ENCODE measurements at regions not wholly inside any gene's neighbourhood (a gene's known extent, or its start where the extent isn't known, plus 50 kb on each side); places are given as distances from the start of the nearest gene placed in this dataset.

DNA sequence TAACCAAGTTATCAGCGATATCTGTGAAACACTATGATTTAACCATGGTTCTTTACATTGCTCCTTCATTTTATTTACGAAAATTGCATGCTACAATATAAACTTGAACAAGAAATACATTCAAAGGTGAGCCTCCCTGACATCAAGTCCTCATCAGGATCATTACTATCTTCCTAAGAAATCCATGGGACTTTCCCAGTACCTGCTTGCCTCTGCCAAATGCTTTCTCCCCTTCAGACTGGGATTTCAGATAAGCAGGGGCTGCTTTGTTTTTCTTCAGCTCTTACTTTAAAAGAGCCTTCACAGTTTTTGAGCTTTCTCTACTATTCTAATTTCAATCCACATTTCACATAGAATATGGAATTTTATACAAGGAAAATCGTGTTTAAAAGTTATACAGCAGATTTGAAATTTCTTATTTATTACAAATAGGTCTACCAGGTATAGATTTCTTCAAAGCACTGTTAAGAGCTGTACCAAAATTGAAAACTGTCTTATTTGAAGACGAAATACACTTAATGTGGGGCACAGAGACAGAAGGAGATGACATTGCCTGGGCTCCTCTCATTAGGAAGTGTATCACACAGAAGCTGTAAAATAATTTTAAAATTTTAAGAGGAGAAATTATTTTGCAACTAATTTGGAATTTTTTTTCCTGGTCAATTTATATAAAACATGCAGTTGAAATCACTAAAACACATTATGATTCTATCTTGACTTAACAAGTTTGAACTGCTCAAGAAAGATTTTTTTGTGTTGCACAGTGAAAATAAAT is 615.0 kb upstream of the AGTR1 start:
- TF ChIP-seq CREB1 (CRISPR knock-in tag; IDR thresholded peaks at IDR 0.05; ENCODE audit: low read depth): no peak
- TF ChIP-seq, protein P1, sequence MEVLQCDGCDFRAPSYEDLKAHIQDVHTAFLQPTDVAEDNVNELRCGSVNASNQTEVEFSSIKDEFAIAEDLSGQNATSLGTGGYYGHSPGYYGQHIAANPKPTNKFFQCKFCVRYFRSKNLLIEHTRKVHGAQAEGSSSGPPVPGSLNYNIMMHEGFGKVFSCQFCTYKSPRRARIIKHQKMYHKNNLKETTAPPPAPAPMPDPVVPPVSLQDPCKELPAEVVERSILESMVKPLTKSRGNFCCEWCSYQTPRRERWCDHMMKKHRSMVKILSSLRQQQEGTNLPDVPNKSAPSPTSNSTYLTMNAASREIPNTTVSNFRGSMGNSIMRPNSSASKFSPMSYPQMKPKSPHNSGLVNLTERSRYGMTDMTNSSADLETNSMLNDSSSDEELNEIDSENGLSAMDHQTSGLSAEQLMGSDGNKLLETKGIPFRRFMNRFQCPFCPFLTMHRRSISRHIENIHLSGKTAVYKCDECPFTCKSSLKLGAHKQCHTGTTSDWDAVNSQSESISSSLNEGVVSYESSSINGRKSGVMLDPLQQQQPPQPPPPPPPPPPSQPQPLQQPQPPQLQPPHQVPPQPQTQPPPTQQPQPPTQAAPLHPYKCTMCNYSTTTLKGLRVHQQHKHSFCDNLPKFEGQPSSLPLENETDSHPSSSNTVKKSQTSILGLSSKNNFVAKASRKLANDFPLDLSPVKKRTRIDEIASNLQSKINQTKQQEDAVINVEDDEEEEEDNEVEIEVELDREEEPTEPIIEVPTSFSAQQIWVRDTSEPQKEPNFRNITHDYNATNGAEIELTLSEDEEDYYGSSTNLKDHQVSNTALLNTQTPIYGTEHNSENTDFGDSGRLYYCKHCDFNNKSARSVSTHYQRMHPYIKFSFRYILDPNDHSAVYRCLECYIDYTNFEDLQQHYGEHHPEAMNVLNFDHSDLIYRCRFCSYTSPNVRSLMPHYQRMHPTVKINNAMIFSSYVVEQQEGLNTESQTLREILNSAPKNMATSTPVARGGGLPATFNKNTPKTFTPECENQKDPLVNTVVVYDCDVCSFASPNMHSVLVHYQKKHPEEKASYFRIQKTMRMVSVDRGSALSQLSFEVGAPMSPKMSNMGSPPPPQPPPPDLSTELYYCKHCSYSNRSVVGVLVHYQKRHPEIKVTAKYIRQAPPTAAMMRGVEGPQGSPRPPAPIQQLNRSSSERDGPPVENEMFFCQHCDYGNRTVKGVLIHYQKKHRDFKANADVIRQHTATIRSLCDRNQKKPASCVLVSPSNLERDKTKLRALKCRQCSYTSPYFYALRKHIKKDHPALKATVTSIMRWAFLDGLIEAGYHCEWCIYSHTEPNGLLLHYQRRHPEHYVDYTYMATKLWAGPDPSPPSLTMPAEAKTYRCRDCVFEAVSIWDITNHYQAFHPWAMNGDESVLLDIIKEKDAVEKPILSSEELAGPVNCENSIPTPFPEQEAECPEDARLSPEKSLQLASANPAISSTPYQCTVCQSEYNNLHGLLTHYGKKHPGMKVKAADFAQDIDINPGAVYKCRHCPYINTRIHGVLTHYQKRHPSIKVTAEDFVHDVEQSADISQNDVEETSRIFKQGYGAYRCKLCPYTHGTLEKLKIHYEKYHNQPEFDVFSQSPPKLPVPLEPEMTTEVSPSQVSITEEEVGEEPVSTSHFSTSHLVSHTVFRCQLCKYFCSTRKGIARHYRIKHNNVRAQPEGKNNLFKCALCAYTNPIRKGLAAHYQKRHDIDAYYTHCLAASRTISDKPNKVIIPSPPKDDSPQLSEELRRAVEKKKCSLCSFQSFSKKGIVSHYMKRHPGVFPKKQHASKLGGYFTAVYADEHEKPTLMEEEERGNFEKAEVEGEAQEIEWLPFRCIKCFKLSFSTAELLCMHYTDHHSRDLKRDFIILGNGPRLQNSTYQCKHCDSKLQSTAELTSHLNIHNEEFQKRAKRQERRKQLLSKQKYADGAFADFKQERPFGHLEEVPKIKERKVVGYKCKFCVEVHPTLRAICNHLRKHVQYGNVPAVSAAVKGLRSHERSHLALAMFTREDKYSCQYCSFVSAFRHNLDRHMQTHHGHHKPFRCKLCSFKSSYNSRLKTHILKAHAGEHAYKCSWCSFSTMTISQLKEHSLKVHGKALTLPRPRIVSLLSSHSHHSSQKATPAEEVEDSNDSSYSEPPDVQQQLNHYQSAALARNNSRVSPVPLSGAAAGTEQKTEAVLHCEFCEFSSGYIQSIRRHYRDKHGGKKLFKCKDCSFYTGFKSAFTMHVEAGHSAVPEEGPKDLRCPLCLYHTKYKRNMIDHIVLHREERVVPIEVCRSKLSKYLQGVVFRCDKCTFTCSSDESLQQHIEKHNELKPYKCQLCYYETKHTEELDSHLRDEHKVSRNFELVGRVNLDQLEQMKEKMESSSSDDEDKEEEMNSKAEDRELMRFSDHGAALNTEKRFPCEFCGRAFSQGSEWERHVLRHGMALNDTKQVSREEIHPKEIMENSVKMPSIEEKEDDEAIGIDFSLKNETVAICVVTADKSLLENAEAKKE (CRISPR knock-in tag; IDR thresholded peaks at IDR 0.05): no peak
- TF ChIP-seq, protein P2, sequence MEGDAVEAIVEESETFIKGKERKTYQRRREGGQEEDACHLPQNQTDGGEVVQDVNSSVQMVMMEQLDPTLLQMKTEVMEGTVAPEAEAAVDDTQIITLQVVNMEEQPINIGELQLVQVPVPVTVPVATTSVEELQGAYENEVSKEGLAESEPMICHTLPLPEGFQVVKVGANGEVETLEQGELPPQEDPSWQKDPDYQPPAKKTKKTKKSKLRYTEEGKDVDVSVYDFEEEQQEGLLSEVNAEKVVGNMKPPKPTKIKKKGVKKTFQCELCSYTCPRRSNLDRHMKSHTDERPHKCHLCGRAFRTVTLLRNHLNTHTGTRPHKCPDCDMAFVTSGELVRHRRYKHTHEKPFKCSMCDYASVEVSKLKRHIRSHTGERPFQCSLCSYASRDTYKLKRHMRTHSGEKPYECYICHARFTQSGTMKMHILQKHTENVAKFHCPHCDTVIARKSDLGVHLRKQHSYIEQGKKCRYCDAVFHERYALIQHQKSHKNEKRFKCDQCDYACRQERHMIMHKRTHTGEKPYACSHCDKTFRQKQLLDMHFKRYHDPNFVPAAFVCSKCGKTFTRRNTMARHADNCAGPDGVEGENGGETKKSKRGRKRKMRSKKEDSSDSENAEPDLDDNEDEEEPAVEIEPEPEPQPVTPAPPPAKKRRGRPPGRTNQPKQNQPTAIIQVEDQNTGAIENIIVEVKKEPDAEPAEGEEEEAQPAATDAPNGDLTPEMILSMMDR (conservative IDR thresholded peaks at IDR 0.05; ENCODE audit: low read depth in 2 of 2): no peak
- TF ChIP-seq EZH2phosphoT487 (IDR thresholded peaks at IDR 0.05; ENCODE audit: unreplicated experiment): no peak
- TF ChIP-seq JUNB (IDR thresholded peaks at IDR 0.05; ENCODE audit: unreplicated experiment): no peak
- TF ChIP-seq EZH2 (IDR thresholded peaks at IDR 0.05; ENCODE audit: low read depth, unreplicated experiment): no peak
- TF ChIP-seq, protein P3, sequence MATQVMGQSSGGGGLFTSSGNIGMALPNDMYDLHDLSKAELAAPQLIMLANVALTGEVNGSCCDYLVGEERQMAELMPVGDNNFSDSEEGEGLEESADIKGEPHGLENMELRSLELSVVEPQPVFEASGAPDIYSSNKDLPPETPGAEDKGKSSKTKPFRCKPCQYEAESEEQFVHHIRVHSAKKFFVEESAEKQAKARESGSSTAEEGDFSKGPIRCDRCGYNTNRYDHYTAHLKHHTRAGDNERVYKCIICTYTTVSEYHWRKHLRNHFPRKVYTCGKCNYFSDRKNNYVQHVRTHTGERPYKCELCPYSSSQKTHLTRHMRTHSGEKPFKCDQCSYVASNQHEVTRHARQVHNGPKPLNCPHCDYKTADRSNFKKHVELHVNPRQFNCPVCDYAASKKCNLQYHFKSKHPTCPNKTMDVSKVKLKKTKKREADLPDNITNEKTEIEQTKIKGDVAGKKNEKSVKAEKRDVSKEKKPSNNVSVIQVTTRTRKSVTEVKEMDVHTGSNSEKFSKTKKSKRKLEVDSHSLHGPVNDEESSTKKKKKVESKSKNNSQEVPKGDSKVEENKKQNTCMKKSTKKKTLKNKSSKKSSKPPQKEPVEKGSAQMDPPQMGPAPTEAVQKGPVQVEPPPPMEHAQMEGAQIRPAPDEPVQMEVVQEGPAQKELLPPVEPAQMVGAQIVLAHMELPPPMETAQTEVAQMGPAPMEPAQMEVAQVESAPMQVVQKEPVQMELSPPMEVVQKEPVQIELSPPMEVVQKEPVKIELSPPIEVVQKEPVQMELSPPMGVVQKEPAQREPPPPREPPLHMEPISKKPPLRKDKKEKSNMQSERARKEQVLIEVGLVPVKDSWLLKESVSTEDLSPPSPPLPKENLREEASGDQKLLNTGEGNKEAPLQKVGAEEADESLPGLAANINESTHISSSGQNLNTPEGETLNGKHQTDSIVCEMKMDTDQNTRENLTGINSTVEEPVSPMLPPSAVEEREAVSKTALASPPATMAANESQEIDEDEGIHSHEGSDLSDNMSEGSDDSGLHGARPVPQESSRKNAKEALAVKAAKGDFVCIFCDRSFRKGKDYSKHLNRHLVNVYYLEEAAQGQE (IDR thresholded peaks at IDR 0.05; ENCODE audit: unreplicated experiment): no peak

Measured in GM23338 (cell line).